HEK293 (cell line): ENCODE measurements at regions not wholly inside any gene's neighbourhood (a gene's known extent, or its start where the extent isn't known, plus 50 kb on each side); places are given as distances from the start of the nearest gene placed in this dataset.

Experiments used
- CTCF ChIP-seq: fragments of 450-650 bp; formaldehyde crosslinking; IDR thresholded peaks from 2 replicates; pipeline ENCODE4 v1.5.1; 2016; ENCODE audit warnings: missing biosample characterization, missing genetic modification characterization
- KLF10 ChIP-seq: fragments of 450-650 bp; IDR thresholded peaks from 2 replicates; pipeline ENCODE4 v1.5.1; 2018; ENCODE audit warnings: missing biosample characterization, mild to moderate bottlenecking, missing genetic modification characterization
- KLF7 ChIP-seq: fragments of 450-650 bp; formaldehyde crosslinking; IDR thresholded peaks from 2 replicates; pipeline ENCODE4 v1.5.1; 2016; ENCODE audit warnings: missing biosample characterization, missing genetic modification characterization, borderline replicate concordance
- YY2 ChIP-seq: fragments of 450-650 bp; formaldehyde crosslinking; IDR thresholded peaks from 2 replicates; pipeline ENCODE4 v1.5.1; 2016; ENCODE audit warnings: missing biosample characterization, missing genetic modification characterization
- ZBTB11 ChIP-seq: fragments of 450-650 bp; formaldehyde crosslinking; conservative IDR thresholded peaks from 2 replicates; pipeline ENCODE4 v1.5.1; 2016; ENCODE audit warnings: low read depth, missing biosample characterization, missing genetic modification characterization
- ZNF19 ChIP-seq: fragments of 450-650 bp; formaldehyde crosslinking; IDR thresholded peaks from 2 replicates; pipeline ENCODE4; 2016; ENCODE audit warnings: missing biosample characterization, missing genetic modification characterization, low read depth
- ZNF302 ChIP-seq: fragments of 450-650 bp; formaldehyde crosslinking; IDR thresholded peaks from 2 replicates; pipeline ENCODE4 v1.5.1; 2016; ENCODE audit warnings: missing biosample characterization, missing genetic modification characterization, low read depth
- ZNF510 ChIP-seq: fragments of 450-650 bp; formaldehyde crosslinking; IDR thresholded peaks from 2 replicates; pipeline ENCODE4 v1.5.1; 2018; ENCODE audit warnings: mild to moderate bottlenecking, missing genetic modification characterization, missing biosample characterization; ENCODE audit not compliant: insufficient replicate concordance
- ZNF624 ChIP-seq: fragments of 450-650 bp; formaldehyde crosslinking; IDR thresholded peaks from 2 replicates; pipeline ENCODE4 v1.5.1; 2017; ENCODE audit warnings: missing biosample characterization, missing genetic modification characterization
- ZNF645 ChIP-seq: fragments of 450-650 bp; formaldehyde crosslinking; IDR thresholded peaks from 2 replicates; pipeline ENCODE4; 2016; ENCODE audit warnings: missing biosample characterization, missing genetic modification characterization
- ZNF747 ChIP-seq: fragments of 450-650 bp; formaldehyde crosslinking; IDR thresholded peaks from 2 replicates; pipeline ENCODE4 v1.5.1; 2016; ENCODE audit warnings: missing biosample characterization, missing genetic modification characterization

GRCh38 chr18:71630696-71631095, 913.4 kb downstream of the CBLN2 start:
- TF ChIP-seq KLF10 (tag by site-specific recombination) (no peak), ZNF624 (tag by site-specific recombination) (no peak), ZNF645 (no peak), KLF7 (tag by site-specific recombination) (no peak), ZNF302 (tag by site-specific recombination) (no peak), YY2 (tag by site-specific recombination) (no peak), ZNF510 (tag by site-specific recombination) (no peak), CTCF (tag by site-specific recombination) (no peak), ZBTB11 (no peak), ZNF19 (tag by site-specific recombination) (no peak), ZNF747 (tag by site-specific recombination) (no peak)
